Left ventricle myocardium inferior (tissue), 1 donor: ENCODE measurements at regions not wholly inside any gene's neighbourhood (a gene's known extent, or its start where the extent isn't known, plus 50 kb on each side); places are given as distances from the start of the nearest gene placed in this dataset.

ENCODE experiments used
- DNase-seq: peaks from one replicate; pipeline ENCODE4 v3.0.0-alpha.2; 2020
- H3K27ac ChIP-seq: fragments of 200-600 bp; replicated peaks from 2 replicates; pipeline ENCODE4 v1.8.0; 2021
- H3K27me3 ChIP-seq: fragments of 200-600 bp; 2 replicates; pipeline ENCODE4 v1.8.0; 2021; ENCODE audit warnings: low read depth
- H3K36me3 ChIP-seq: fragments of 200-600 bp; 2 replicates; pipeline ENCODE4 v1.8.0; 2021
- H3K4me1 ChIP-seq: fragments of 200-600 bp; 2 replicates; pipeline ENCODE4 v1.8.0; 2021
- H3K4me3 ChIP-seq: fragments of 200-600 bp; 2 replicates; pipeline ENCODE4 v1.8.0; 2021; ENCODE audit warnings: mild to moderate bottlenecking, moderate library complexity
- H3K9me3 ChIP-seq: fragments of 200-600 bp; replicated peaks from 2 replicates; pipeline ENCODE4 v1.8.0; 2021
- intact Hi-C: fragments of 100-400 bp; cut with micrococcal nuclease; formaldehyde crosslinking; loops from one replicate; pipeline ENCODE4 v1.11.0; 2022
- TF ChIP-seq, protein P1 (sequence below): fragments of 200-600 bp; IDR thresholded peaks from 2 replicates; pipeline ENCODE4 v1.8.0; 2021; ENCODE audit warnings: antibody characterized with exemption, mild to moderate bottlenecking, borderline replicate concordance
- donor health status: DM: no; HTN: yes; CAD: no; lungs with severe emphysema.

DNA sequence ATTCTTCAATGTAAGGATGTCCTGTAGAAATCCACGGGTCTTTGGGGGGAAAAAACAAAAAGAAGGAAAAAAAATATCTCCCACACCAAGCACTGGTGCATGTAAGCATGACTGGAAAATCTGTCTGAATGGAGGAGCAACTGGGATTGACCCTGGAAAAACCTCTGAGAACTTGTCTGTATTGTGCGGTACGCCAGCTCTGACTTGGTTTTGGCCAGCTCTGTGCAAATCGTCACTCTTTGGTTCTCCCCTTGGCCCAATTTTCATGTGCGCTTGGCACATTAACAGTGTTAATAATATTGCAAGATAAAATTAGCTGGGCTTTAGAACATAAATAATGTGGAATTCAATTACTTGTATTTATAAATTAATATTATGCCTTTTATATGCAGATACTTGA, 231.2 kb upstream of the HAND2 start:
- Histone ChIP-seq H3K27ac (no peak overlapping the region), H3K4me3 (no peak overlapping the region), H3K9me3 (no peaks in the 10 kb centered on the region), H3K27me3 (no peaks in the 10 kb centered on the region), H3K36me3 (no peaks in the 10 kb centered on the region), H3K4me1 (peaks cover 10% of the 10 kb centered on the region)
- TF ChIP-seq, protein P1, sequence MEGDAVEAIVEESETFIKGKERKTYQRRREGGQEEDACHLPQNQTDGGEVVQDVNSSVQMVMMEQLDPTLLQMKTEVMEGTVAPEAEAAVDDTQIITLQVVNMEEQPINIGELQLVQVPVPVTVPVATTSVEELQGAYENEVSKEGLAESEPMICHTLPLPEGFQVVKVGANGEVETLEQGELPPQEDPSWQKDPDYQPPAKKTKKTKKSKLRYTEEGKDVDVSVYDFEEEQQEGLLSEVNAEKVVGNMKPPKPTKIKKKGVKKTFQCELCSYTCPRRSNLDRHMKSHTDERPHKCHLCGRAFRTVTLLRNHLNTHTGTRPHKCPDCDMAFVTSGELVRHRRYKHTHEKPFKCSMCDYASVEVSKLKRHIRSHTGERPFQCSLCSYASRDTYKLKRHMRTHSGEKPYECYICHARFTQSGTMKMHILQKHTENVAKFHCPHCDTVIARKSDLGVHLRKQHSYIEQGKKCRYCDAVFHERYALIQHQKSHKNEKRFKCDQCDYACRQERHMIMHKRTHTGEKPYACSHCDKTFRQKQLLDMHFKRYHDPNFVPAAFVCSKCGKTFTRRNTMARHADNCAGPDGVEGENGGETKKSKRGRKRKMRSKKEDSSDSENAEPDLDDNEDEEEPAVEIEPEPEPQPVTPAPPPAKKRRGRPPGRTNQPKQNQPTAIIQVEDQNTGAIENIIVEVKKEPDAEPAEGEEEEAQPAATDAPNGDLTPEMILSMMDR: no peak
- intact Hi-C loops: no loop called here
- DNase-seq: no peak

DNA sequence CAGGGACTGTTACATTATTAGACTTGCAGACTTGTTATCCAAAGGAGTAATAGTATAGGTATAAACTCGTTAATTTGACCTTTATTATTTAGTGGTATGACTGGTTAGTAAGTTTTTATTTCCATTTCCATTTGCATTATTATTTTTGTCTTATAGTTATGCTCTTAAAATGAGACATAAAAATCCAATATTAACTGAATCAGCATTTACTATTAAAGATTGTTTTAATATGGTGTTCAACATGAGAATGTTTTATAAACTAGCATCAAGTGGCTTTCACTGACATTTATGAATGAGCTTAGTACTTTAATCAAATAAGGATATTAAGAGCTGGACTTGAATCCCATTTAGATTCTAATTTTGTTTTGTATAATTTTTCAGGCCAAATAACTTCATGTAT, 228.1 kb upstream of the HAND2 start:
- Histone ChIP-seq H3K4me3 (no peak overlapping the region), H3K9me3 (no peaks in the 10 kb centered on the region), H3K36me3 (no peaks in the 10 kb centered on the region), H3K27ac (no peak overlapping the region), H3K4me1 (peaks cover 10% of the 10 kb centered on the region), H3K27me3 (no peaks in the 10 kb centered on the region)
- no peak for DNase-seq
- intact Hi-C loops: loop anchor here (10.0 kb wide), 1 partner anchor 253 kb away; no protein-coding TSS in a partner anchor
- TF ChIP-seq, protein P1: no peak

DNA sequence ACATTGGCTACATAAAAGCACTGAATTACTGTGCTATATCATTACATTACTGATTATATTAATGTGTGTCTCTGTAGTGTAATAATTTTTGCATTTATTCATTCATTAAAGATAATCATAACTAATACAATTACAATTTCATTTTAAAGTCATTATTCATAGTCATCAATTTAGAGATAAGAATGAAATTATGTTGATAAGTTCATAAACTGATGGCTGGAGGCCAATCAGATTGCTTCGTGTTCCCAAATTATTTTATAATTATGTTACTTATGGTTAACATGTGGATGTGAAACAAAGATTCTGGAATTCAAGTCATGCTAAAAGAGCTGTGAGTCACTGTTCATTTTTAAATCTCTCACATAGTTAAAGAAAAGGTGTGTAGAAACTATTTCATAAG, 223.4 kb upstream of the HAND2 start:
- no peak overlapping the region for H3K4me3 ChIP-seq
- no peak overlapping the region for H3K27ac ChIP-seq
- TF ChIP-seq, protein P1: no peak
- H3K9me3 ChIP-seq: no peaks in the 10 kb centered on the region
- H3K36me3 ChIP-seq: no peaks in the 10 kb centered on the region
- no peaks in the 10 kb centered on the region for H3K27me3 ChIP-seq
- intact Hi-C loops: loop anchor here (10.0 kb wide), 1 partner anchor 249 kb away; no protein-coding TSS in a partner anchor
- H3K4me1 ChIP-seq: peaks cover 3% of the 10 kb centered on the region
- no peak for DNase-seq

DNA sequence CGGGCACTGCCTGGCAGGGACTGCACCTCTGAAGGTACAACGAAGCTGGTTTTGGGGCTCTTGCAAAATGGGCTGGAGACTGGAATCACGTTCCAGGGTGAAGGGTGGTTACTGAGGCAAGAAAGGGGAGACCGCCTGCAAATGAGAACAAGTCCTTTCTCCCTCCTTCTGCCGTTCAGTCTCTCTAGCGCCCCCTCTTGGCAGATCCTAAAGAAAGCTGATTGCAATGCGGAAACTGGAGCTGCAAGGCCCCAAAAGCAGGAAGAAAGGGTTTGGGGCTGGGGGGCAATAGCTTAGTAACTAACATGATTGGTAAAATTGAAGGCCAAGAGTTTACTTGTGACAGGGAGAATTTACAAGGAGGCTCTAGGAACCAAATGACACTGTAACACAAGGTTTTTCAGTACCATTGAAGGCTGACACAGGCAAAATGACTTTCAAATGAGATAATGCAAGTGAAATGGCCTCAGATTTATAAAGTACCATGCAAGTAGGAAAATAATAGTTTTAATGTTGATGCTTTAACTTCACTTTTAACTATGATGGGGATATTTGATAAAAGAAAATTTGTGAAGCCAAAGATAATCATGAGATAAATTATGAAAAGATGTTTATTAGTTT, 222.7 kb upstream of the HAND2 start:
- TF ChIP-seq, protein P1: peak; percentile 51
- intact Hi-C loops: loop anchor here (10.0 kb wide), 1 partner anchor 248 kb away; no protein-coding TSS in a partner anchor

DNA sequence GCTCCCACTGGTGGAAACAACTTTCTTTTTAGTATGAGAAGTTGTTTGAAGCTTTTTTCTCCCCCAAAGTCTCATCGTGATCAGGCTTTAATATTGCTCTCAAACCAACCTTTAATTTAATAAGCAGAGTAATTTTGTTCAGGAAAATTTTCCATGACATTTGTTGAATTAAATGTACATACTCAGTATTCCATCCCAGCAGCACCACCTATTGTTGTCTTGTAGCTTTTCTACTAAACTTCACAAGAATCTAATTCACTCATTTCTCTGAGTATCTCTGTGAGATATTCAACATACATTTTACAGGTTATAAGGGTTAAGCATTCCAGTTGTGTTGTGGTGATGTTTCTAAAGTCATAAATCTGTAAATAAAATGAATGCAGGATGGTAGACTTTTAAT, 218.3 kb upstream of the HAND2 start:
- no peaks in the 10 kb centered on the region for H3K36me3 ChIP-seq
- H3K27ac ChIP-seq: peak overlapping the region; percentile 87
- peaks cover 11% of the 10 kb centered on the region for H3K9me3 ChIP-seq
- TF ChIP-seq, protein P1: peak; percentile 48
- no peaks in the 10 kb centered on the region for H3K4me1 ChIP-seq
- H3K4me3 ChIP-seq: peak overlapping the region; percentile 48
- intact Hi-C loops: loop anchor here (10.0 kb wide), 2 partner anchors 64 to 204 kb away; no protein-coding TSS in a partner anchor
- H3K27me3 ChIP-seq: no peaks in the 10 kb centered on the region
- no peak for DNase-seq

More for the DNA sequence above, 222.7 kb upstream of the HAND2 start:
- no peak for DNase-seq
- Histone ChIP-seq H3K4me3 (no peak overlapping the region), H3K27me3 (no peaks in the 10 kb centered on the region), H3K4me1 (no peaks in the 10 kb centered on the region), H3K36me3 (no peaks in the 10 kb centered on the region), H3K9me3 (no peaks in the 10 kb centered on the region), H3K27ac (no peak overlapping the region)
